ENCODE measurements at regions not wholly inside any gene's neighbourhood (a gene's known extent, or its start where the extent isn't known, plus 50 kb on each side); places are given as distances from the start of the nearest gene placed in this dataset.
"Not testable (repeated sequence)": the region's sequence is repeated elsewhere in the genome, so short reads cannot be mapped to it uniquely, and the experiment has no call there.

- H3K4me3 ChIP-seq (ENCODE audit: control insufficient read depth, low read depth, low read length); DNase-seq (ENCODE audit: low read depth): not testable (repeated sequence)
Observed at GRCh38 chrX:126641076-126641475, 88.5 kb upstream of the DCAF12L1 start.

GRCh38 chrX:126655061-126655460 is 102.4 kb upstream of the DCAF12L1 start:
- no peak for TF ChIP-seq CTCF (conservative IDR thresholded peaks at IDR 0.05; ENCODE audit: control insufficient read depth, insufficient read depth, low read depth, low read length)
- H3K4me3 ChIP-seq (ENCODE audit: control insufficient read depth, low read depth, low read length), result no peak overlapping the region
- DNase-seq (ENCODE audit: low read depth), result no peak

- peak; percentile 21 for DNase-seq (ENCODE audit: low read depth)
- H3K4me3 ChIP-seq (ENCODE audit: control insufficient read depth, low read depth, low read length), result no peak overlapping the region
- no peak for TF ChIP-seq CTCF (conservative IDR thresholded peaks at IDR 0.05; ENCODE audit: control insufficient read depth, insufficient read depth, low read depth, low read length)
Observed at GRCh38 chrX:126658447-126658846, 105.8 kb upstream of the DCAF12L1 start.

GRCh38 chrX:126670258-126670657 is 117.6 kb upstream of the DCAF12L1 start:
- no peak for TF ChIP-seq CTCF (conservative IDR thresholded peaks at IDR 0.05; ENCODE audit: control insufficient read depth, insufficient read depth, low read depth, low read length)
- H3K4me3 ChIP-seq (ENCODE audit: control insufficient read depth, low read depth, low read length), result no peak overlapping the region
- DNase-seq (ENCODE audit: low read depth), result no peak

- H3K4me3 ChIP-seq (ENCODE audit: control insufficient read depth, low read depth, low read length); DNase-seq (ENCODE audit: low read depth): not testable (repeated sequence)
Observed at GRCh38 chrX:126673366-126673765, 120.8 kb upstream of the DCAF12L1 start.

- not testable (repeated sequence) for DNase-seq (ENCODE audit: low read depth); H3K4me3 ChIP-seq (ENCODE audit: control insufficient read depth, low read depth, low read length)
Observed at GRCh38 chrX:126673816-126674491, 121.3 kb upstream of the DCAF12L1 start.

- no peak for TF ChIP-seq CTCF (conservative IDR thresholded peaks at IDR 0.05; ENCODE audit: control insufficient read depth, insufficient read depth, low read depth, low read length)
- no peak overlapping the region for H3K4me3 ChIP-seq (ENCODE audit: control insufficient read depth, low read depth, low read length)
- no peak for DNase-seq (ENCODE audit: low read depth)
Observed at GRCh38 chrX:126695375-126695896, 124.1 kb upstream of the PRR32 start.

- no peak overlapping the region for H3K4me3 ChIP-seq (ENCODE audit: control insufficient read depth, low read depth, low read length)
- no peak for DNase-seq (ENCODE audit: low read depth)
- no peak for TF ChIP-seq CTCF (conservative IDR thresholded peaks at IDR 0.05; ENCODE audit: control insufficient read depth, insufficient read depth, low read depth, low read length)
Observed at GRCh38 chrX:126697091-126697490, 122.4 kb upstream of the PRR32 start.
